ENCODE measurements at regions not wholly inside any gene's neighbourhood (a gene's known extent, or its start where the extent isn't known, plus 50 kb on each side); places are given as distances from the start of the nearest gene placed in this dataset.
"Not testable (repeated sequence)": the region's sequence is repeated elsewhere in the genome, so short reads cannot be mapped to it uniquely, and the experiment has no call there.

DNA sequence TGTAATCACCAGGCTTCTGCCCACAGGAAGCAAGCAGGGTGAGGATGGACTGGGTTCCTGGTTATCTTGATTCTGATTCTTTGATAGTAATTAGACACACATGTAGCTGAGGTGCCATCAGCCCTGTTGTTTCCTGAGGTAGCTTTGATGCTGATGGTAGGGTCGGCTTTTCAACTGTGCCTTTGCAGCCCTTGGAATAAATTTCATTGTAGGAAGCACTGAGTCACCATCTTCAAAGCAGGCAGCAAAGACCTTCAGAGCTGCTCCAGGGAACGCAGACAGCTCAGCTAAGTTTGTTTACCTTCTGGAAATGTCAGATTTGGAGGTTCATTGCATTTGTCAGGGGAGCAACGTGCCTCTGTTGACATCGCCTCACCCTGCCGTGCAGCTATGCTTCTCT lies 135.4 kb downstream of the ASMT start:
- no peak overlapping the region for H3K27ac ChIP-seq
- TF ChIP-seq, protein P1, sequence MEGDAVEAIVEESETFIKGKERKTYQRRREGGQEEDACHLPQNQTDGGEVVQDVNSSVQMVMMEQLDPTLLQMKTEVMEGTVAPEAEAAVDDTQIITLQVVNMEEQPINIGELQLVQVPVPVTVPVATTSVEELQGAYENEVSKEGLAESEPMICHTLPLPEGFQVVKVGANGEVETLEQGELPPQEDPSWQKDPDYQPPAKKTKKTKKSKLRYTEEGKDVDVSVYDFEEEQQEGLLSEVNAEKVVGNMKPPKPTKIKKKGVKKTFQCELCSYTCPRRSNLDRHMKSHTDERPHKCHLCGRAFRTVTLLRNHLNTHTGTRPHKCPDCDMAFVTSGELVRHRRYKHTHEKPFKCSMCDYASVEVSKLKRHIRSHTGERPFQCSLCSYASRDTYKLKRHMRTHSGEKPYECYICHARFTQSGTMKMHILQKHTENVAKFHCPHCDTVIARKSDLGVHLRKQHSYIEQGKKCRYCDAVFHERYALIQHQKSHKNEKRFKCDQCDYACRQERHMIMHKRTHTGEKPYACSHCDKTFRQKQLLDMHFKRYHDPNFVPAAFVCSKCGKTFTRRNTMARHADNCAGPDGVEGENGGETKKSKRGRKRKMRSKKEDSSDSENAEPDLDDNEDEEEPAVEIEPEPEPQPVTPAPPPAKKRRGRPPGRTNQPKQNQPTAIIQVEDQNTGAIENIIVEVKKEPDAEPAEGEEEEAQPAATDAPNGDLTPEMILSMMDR (conservative IDR thresholded peaks at IDR 0.05): no peak

DNA sequence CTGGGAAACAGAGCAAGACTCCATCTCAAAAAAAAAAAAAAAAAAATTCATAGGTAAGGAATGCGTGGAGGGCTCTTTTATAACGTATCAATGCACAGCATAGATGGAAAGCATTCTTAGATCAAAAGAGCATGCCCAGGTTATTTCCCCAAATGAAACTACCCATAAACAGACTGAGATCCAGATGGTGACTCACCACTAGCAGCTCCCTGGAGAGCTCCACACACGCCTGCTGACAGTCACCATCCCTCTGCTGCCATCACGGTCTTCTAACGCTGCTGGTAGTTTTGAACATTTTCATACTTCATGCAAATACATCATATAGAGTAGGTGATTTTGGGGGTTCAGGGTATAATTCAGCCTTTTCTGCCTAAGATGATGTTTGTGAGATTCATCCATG lies 136.9 kb downstream of the ASMT start:
- TF ChIP-seq, protein P1 (conservative IDR thresholded peaks at IDR 0.05): no peak

DNA sequence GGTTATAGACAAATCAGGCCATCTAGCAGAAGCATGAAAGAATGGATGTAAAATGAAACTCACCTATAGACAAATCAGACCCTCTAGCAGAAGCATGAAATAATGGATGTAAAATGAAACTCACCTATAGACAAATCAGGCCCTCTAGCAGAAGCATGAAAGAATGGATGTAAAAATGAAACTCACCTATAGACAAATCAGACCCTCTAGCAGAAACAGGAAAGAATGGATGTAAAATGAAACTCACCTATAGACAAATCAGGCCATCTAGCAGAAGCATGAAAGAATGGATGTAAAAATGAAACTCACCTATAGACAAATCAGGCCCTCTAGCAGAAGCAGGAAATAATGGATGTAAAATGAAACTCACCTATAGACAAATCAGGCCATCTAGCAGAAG lies 137.9 kb downstream of the ASMT start:
- H3K27ac ChIP-seq: not testable (repeated sequence)

More for the DNA sequence above, 136.9 kb downstream of the ASMT start:
- H3K27ac ChIP-seq: no peak overlapping the region

DNA sequence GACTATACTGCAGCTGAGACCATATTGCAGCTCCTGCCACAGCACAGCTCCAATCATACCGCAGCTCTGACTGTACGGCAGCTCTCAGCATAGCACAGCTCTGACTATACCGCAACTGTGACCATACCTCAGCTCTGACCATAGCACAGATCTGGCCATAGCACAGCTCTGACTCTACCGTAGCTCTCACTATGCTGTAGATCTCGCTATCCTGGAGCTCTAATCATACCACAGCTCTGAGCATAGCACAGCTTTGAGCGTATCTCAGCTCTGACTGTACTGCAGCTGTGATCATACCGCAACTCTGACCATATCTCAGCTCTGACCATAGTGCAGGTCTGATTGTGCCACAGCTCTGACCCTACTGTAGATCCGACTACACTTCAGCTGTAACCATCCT lies 139.2 kb downstream of the ASMT start:
- TF ChIP-seq, protein P1 (conservative IDR thresholded peaks at IDR 0.05): no peak
- no peak overlapping the region for H3K27ac ChIP-seq

DNA sequence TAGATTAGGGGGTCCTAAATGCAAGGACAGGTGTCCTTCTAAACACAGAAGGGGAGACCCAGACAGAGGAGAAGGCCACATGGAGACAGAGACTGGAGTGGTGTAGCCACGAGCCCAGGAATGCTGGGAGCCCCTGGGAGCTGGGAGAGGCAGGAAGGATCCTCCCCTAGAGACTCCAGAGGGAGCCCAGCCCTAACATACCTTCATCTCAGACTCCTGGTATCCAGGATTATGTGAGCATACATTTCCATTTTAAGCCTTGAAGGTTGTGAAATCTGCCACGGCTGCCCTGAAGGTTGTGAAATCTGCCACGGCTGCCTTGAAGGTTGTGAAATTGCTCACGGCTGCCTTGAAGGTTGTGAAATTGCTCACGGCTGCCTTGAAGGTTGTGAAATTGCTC lies 148.4 kb downstream of the ASMT start:
- TF ChIP-seq, protein P1 (conservative IDR thresholded peaks at IDR 0.05): no peak
- no peak overlapping the region for H3K27ac ChIP-seq

DNA sequence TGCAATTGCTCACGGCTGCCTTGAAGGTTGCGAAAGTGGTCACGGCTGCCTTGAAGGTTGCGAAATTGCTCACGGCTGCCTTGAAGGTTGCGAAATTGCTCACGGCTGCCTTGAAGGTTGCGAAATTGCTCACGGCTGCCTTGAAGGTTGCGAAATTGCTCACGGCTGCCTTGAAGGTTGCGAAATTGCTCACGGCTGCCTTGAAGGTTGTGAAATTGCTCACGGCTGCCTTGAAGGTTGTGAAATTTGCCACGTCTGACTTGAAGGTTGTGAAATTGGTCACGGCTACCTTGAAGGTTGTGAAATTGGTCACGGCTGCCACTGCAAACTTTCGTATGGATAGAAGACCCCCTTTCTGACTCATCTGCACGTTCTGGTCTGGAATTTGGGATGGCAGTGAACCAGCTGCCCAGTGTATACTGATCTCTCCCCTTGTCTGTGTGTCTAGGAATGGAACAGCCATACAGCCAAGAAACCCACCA lies 150.1 kb downstream of the ASMT start:
- not testable (repeated sequence) for H3K27ac ChIP-seq

DNA sequence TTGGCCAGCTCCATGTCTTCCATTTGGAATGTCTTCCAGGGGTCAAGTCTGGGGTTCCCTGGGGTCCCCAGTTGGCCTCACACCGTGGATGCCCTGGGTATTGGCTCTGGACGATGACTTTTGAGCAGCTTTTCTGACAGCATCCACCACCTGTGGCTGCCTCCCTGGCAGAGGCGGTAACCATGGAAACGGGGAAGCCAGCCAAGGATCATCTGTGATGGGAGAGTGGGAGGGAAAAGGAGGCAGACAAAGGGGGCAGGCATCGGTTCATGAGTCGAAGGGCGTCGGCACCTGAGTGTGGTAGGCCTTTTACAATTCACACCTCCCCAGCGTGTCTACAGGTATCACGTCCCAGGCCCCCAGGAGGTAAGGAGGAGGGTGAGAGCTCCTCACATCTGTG lies 152.2 kb downstream of the ASMT start:
- TF ChIP-seq, protein P1 (conservative IDR thresholded peaks at IDR 0.05): no peak
- no peak overlapping the region for H3K27ac ChIP-seq

DNA sequence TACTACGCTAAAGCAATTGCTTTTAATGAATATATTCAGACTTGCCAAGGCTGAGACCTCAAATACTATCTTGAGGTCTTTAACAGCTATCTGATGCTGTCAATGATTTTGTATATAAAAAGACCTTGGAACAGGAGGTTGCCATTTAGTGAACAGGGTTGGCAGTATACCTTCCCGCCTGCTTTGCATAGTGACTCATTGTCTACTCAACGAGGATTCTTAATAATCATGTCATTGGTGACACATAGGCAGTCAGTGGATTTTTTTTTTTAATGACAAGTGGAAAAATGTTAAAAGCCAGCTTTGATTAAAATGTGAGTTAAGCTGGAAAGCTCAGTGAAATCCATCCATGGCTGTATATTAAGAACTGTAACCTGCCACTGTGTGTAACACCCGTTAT lies 164.0 kb downstream of the ASMT start:
- no peak overlapping the region for H3K27ac ChIP-seq
- TF ChIP-seq, protein P1 (conservative IDR thresholded peaks at IDR 0.05): no peak

DNA sequence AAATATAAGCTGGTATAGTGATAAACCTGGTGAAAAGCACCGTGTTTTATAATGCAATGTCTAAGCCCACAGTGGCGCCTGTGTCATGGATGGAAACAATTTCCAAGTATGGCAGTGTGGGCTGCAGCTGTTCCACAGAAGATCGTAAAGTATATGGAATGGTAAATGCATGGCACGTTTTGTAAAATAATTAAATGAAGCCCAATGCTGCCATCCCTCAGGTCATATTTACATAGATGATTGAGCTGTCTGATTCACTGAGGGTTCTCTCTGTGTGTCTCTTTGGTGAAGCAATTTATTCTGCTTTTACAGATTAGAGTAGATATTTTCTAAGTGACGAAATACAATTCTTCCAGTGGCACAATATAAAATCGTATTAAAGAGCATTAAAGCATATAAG lies 164.8 kb downstream of the ASMT start:
- TF ChIP-seq, protein P1 (conservative IDR thresholded peaks at IDR 0.05): no peak
- no peak overlapping the region for H3K27ac ChIP-seq
